ENCODE measurements at regions not wholly inside any gene's neighbourhood (a gene's known extent, or its start where the extent isn't known, plus 50 kb on each side); places are given as distances from the start of the nearest gene placed in this dataset.
"Not testable (repeated sequence)": the region's sequence is repeated elsewhere in the genome, so short reads cannot be mapped to it uniquely, and the experiment has no call there.

GRCh38 chr7:114175125-114175524 is 239.5 kb upstream of the FOXP2 start:
- Mint-ChIP-seq H3K27ac (ENCODE audit: low read depth, unreplicated experiment) (no peak overlapping the region), H3K27me3 (ENCODE audit: insufficient read depth, unreplicated experiment) (peaks cover 82% of the 10 kb centered on the region), H3K4me3 (ENCODE audit: unreplicated experiment) (no peak overlapping the region), H3K9me3 (ENCODE audit: unreplicated experiment) (no peaks in the 10 kb centered on the region), H3K4me1 (ENCODE audit: insufficient read depth, unreplicated experiment) (no peaks in the 10 kb centered on the region), H3K36me3 (ENCODE audit: insufficient read depth, unreplicated experiment) (no peaks in the 10 kb centered on the region)
- ChIA-PET CTCF (no interaction called here), POLR2A (no interaction called here)
- intact Hi-C loops (cut with micrococcal nuclease) = no loop called here
- BruUV-seq (replicated peaks) = no TSS peak
- no peak for DNase-seq (ENCODE audit: unreplicated experiment)
- TF ChIP-seq CTCF (IDR thresholded peaks at IDR 0.05; ENCODE audit: unreplicated experiment) = no peak

GRCh38 chr7:114173170-114173890 is 241.3 kb upstream of the FOXP2 start:
- Mint-ChIP-seq H3K27ac (ENCODE audit: low read depth, unreplicated experiment) (no peak overlapping the region), H3K36me3 (ENCODE audit: insufficient read depth, unreplicated experiment) (no peaks in the 10 kb centered on the region), H3K4me1 (ENCODE audit: insufficient read depth, unreplicated experiment) (no peaks in the 10 kb centered on the region), H3K4me3 (ENCODE audit: unreplicated experiment) (no peak overlapping the region), H3K9me3 (ENCODE audit: unreplicated experiment) (no peaks in the 10 kb centered on the region), H3K27me3 (ENCODE audit: insufficient read depth, unreplicated experiment) (peaks cover 66% of the 10 kb centered on the region)
- no peak for TF ChIP-seq CTCF (IDR thresholded peaks at IDR 0.05; ENCODE audit: unreplicated experiment)
- intact Hi-C loops (cut with micrococcal nuclease) = no loop called here
- ChIA-PET POLR2A (no interaction called here), CTCF (no interaction called here)
- DNase-seq (ENCODE audit: unreplicated experiment) = no peak
- no TSS peak for BruUV-seq (replicated peaks)

- intact Hi-C loops (cut with micrococcal nuclease); DNase-seq (ENCODE audit: unreplicated experiment); POLR2A ChIA-PET; H3K4me1 Mint-ChIP-seq (ENCODE audit: insufficient read depth, unreplicated experiment); H3K4me3 Mint-ChIP-seq (ENCODE audit: unreplicated experiment); H3K36me3 Mint-ChIP-seq (ENCODE audit: insufficient read depth, unreplicated experiment); H3K9me3 Mint-ChIP-seq (ENCODE audit: unreplicated experiment); H3K27ac Mint-ChIP-seq (ENCODE audit: low read depth, unreplicated experiment); BruUV-seq (replicated peaks): not testable (repeated sequence)
- CTCF ChIA-PET = interaction anchor here (0.6 to 0.9 kb wide), 2 partner anchors 16 to 1578 kb away, joined by 3 read pairs; no protein-coding TSS in a partner anchor
- peaks cover 38% of the 10 kb centered on the region for H3K27me3 Mint-ChIP-seq (ENCODE audit: insufficient read depth, unreplicated experiment)
Observed at GRCh38 chr7:114169389-114169788, 245.2 kb upstream of the FOXP2 start.

- Mint-ChIP-seq H3K27ac (ENCODE audit: low read depth, unreplicated experiment) (no peak overlapping the region), H3K4me3 (ENCODE audit: unreplicated experiment) (no peak overlapping the region), H3K4me1 (ENCODE audit: insufficient read depth, unreplicated experiment) (no peaks in the 10 kb centered on the region), H3K9me3 (ENCODE audit: unreplicated experiment) (no peaks in the 10 kb centered on the region), H3K36me3 (ENCODE audit: insufficient read depth, unreplicated experiment) (peaks cover 7% of the 10 kb centered on the region), H3K27me3 (ENCODE audit: insufficient read depth, unreplicated experiment) (peaks cover 59% of the 10 kb centered on the region)
- ChIA-PET CTCF (no interaction called here), POLR2A (no interaction called here)
- intact Hi-C loops (cut with micrococcal nuclease) = no loop called here
- BruUV-seq (replicated peaks) = no TSS peak
- no peak for TF ChIP-seq CTCF (IDR thresholded peaks at IDR 0.05; ENCODE audit: unreplicated experiment)
- no peak for DNase-seq (ENCODE audit: unreplicated experiment)
Observed at GRCh38 chr7:114160925-114161324, 242.1 kb upstream of the PPP1R3A start.

GRCh38 chr7:114158854-114159253 is 240.0 kb upstream of the PPP1R3A start:
- no peak for DNase-seq (ENCODE audit: unreplicated experiment)
- ChIA-PET CTCF (no interaction called here), POLR2A (no interaction called here)
- intact Hi-C loops (cut with micrococcal nuclease) = no loop called here
- BruUV-seq (replicated peaks) = no TSS peak
- TF ChIP-seq CTCF (IDR thresholded peaks at IDR 0.05; ENCODE audit: unreplicated experiment) = no peak
- H3K27me3 Mint-ChIP-seq (ENCODE audit: insufficient read depth, unreplicated experiment) = peaks cover 66% of the 10 kb centered on the region
- no peaks in the 10 kb centered on the region for H3K4me1 Mint-ChIP-seq (ENCODE audit: insufficient read depth, unreplicated experiment)
- H3K9me3 Mint-ChIP-seq (ENCODE audit: unreplicated experiment) = no peaks in the 10 kb centered on the region
- H3K36me3 Mint-ChIP-seq (ENCODE audit: insufficient read depth, unreplicated experiment) = peaks cover 7% of the 10 kb centered on the region
- H3K4me3 Mint-ChIP-seq (ENCODE audit: unreplicated experiment) = no peak overlapping the region
- H3K27ac Mint-ChIP-seq (ENCODE audit: low read depth, unreplicated experiment) = no peak overlapping the region
